Ovary (tissue), 7 donors: ENCODE measurements at regions not wholly inside any gene's neighbourhood (a gene's known extent, or its start where the extent isn't known, plus 50 kb on each side); places are given as distances from the start of the nearest gene placed in this dataset.

Experiments
- DNase-seq, 5 donors: peaks; one replicate each; pipeline ENCODE4 v3.0.0-alpha.2; 2019 to 2020
- H3K27ac ChIP-seq, 2 donors: fragments of 200-600 bp; one replicate each; pipeline versions ENCODE4 v1.5.1 to v1.8.0; 2019 to 2022
- H3K27me3 ChIP-seq: fragments of 200-600 bp; one replicate; pipeline ENCODE4 v1.8.0; 2022
- H3K36me3 ChIP-seq: fragments of 200-600 bp; sonication (generic); one replicate; pipeline ENCODE4 v1.5.1; 2019
- H3K4me1 ChIP-seq: one replicate; pipeline ENCODE4 v1.8.1; 2013; ENCODE audit warnings: mild to moderate bottlenecking, moderate library complexity; ENCODE audit not compliant: insufficient read depth
- H3K4me3 ChIP-seq: fragments of 200-600 bp; sonication (generic); one replicate; pipeline ENCODE4 v1.5.1; 2017
- H3K9me3 ChIP-seq, 2 donors: fragments of 200-600 bp in 1 of 2; sonication (generic) in 1 of 2; one replicate each; pipeline versions ENCODE4 v1.5.1 to v1.8.1; 2013 to 2019; ENCODE audit warnings: mild to moderate bottlenecking in 1 of 2, moderate library complexity in 1 of 2
- EP300 ChIP-seq: sonication (generic); formaldehyde crosslinking; IDR thresholded peaks from one replicate; pipeline ENCODE4 v1.6.1; 2017; ENCODE audit warnings: antibody characterized with exemption
- POLR2A ChIP-seq: fragments of 450-650 bp; IDR thresholded peaks from one replicate; pipeline ENCODE4 v1.6.1; 2017; ENCODE audit warnings: antibody characterized with exemption, mild to moderate bottlenecking, moderate library complexity
- WGBS, 3 donors: extraction: QIAGEN DNeasy Blood & Tissue Kit in 1 of 3; methylation state at CpG; one replicate each; pipeline versions ENCODE4 v1.1.5 to v1.1.7; 2013 to 2017; 5-methylcytosine and 5-hydroxymethylcytosine counted together
- intact Hi-C, 4 donors: fragments of 100-400 bp; cut with DNase I; formaldehyde crosslinking; loops; one replicate each; pipeline versions ENCODE4 v1.11.0 to v1.15.1; 2022 to 2023
- TF ChIP-seq, protein P1 (sequence below), 3 donors: fragments of 450-650 bp in 2 of 3; fragments of 200-600 bp in 1 of 3; IDR thresholded peaks; one replicate each; pipeline versions ENCODE4 v1.5.1 to v1.8.0; 2016 to 2022; ENCODE audit warnings: antibody characterized with exemption in 3 of 3, mild to moderate bottlenecking in 1 of 3
- donor health status: DM: no; HTN: no; CAD: no; lungs with moderate emphysema.
- donor health status: DM: no; HTN: no; CAD: no.
- donor health status: Bipolar disorder and iron deficiency.
- donor health status: DM: no; HTN: no; CAD: no.
- donor health status: DM: yes; HTN: yes; CAD: no.

DNA sequence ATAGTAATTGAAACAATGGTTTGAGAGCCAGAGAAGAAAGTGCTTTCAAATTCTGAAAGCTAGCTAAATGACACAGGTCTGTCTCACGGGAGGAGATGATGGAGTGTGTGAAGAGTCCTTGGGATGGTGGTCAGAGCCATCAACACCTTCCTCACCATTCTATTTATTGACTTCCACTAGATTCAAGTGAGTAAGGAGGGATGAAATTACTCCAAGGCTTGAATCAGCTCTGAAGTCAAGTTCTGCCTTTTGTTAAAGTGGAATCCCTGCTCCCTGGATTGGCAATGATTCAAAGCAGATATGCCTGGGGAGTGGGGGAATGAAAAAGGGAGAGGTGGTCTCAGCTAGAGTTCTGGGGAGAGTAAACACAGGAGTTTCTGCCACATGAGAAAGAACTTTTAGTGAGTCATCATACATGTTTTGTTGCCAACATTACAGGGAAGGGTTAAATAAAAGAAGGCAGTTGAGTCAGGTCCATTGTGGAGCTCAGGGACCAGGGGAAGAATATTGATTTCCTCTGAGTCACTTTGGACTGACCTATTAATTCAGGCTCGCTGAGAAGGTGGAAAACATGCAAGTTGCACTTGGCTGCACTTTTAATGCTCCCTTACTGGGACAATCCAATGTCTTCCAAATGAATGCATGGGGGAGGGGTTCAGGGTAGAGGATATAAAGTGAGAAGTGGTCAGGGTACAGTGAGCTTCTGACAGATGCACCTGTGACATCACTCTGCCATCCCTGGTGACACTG lies 142.7 kb downstream of the TBX5 start:
- intact Hi-C loops, result loop anchor here in 1 of 4 donors (5.0 kb wide), 1 partner anchor 61 kb away; no protein-coding TSS in a partner anchor
- 41 to 53% (median 46%) methylated on average over 2 of the region's 2 CpGs for WGBS, 3 donors
- Histone ChIP-seq H3K4me1 (no peaks in the 10 kb centered on the region), H3K27ac (no peak overlapping the region), H3K36me3 (no peaks in the 10 kb centered on the region), H3K27me3 (no peaks in the 10 kb centered on the region), H3K9me3 (no peaks in the 10 kb centered on the region), H3K4me3 (no peak overlapping the region)
- DNase-seq, result no peak
- no peak for TF ChIP-seq POLR2A
- no peak for TF ChIP-seq EP300
- TF ChIP-seq, protein P1, sequence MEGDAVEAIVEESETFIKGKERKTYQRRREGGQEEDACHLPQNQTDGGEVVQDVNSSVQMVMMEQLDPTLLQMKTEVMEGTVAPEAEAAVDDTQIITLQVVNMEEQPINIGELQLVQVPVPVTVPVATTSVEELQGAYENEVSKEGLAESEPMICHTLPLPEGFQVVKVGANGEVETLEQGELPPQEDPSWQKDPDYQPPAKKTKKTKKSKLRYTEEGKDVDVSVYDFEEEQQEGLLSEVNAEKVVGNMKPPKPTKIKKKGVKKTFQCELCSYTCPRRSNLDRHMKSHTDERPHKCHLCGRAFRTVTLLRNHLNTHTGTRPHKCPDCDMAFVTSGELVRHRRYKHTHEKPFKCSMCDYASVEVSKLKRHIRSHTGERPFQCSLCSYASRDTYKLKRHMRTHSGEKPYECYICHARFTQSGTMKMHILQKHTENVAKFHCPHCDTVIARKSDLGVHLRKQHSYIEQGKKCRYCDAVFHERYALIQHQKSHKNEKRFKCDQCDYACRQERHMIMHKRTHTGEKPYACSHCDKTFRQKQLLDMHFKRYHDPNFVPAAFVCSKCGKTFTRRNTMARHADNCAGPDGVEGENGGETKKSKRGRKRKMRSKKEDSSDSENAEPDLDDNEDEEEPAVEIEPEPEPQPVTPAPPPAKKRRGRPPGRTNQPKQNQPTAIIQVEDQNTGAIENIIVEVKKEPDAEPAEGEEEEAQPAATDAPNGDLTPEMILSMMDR (IDR thresholded peaks at IDR 0.05), result no peak

GRCh38 chr12:114257687-114258086 lies 148.3 kb downstream of the TBX5 start:
- WGBS, 3 donors, result 68 to 74% (median 71%) methylated on average over 4 of the region's 4 CpGs
- no peak for TF ChIP-seq EP300
- TF ChIP-seq, protein P1 (IDR thresholded peaks at IDR 0.05), result no peak
- no peak for TF ChIP-seq POLR2A
- DNase-seq, result no peak

GRCh38 chr12:114254998-114255397 lies 150.9 kb downstream of the TBX5 start:
- no peak for DNase-seq
- Histone ChIP-seq H3K27me3 (no peaks in the 10 kb centered on the region), H3K4me1 (no peaks in the 10 kb centered on the region), H3K36me3 (no peaks in the 10 kb centered on the region), H3K4me3 (no peak overlapping the region), H3K9me3 (no peaks in the 10 kb centered on the region), H3K27ac (no peak overlapping the region)
- TF ChIP-seq POLR2A, result no peak
- TF ChIP-seq, protein P1 (IDR thresholded peaks at IDR 0.05), result no peak
- TF ChIP-seq EP300, result no peak
- intact Hi-C loops, result no loop called here

More at GRCh38 chr12:114257687-114258086, 148.3 kb downstream of the TBX5 start:
- no peaks in the 10 kb centered on the region for H3K27me3 ChIP-seq
- no peaks in the 10 kb centered on the region for H3K4me1 ChIP-seq
- no peaks in the 10 kb centered on the region for H3K9me3 ChIP-seq
- no peak overlapping the region for H3K27ac ChIP-seq
- intact Hi-C loops, result no loop called here
- H3K4me3 ChIP-seq, result no peak overlapping the region
- no peaks in the 10 kb centered on the region for H3K36me3 ChIP-seq

GRCh38 chr12:114253976-114254778 lies 151.8 kb downstream of the TBX5 start:
- Histone ChIP-seq H3K9me3 (no peaks in the 10 kb centered on the region), H3K4me1 (no peaks in the 10 kb centered on the region), H3K27ac (no peak overlapping the region), H3K36me3 (no peaks in the 10 kb centered on the region), H3K4me3 (no peak overlapping the region), H3K27me3 (no peaks in the 10 kb centered on the region)
- intact Hi-C loops, result no loop called here
- WGBS, 3 donors, result 77 to 82% (median 81%) methylated on average over 4 of the region's 4 CpGs
- TF ChIP-seq EP300 (no peak), POLR2A (no peak)
- TF ChIP-seq, protein P1 (IDR thresholded peaks at IDR 0.05), result no peak
- DNase-seq, result no peak
